ENCODE measurements at regions not wholly inside any gene's neighbourhood (a gene's known extent, or its start where the extent isn't known, plus 50 kb on each side); places are given as distances from the start of the nearest gene placed in this dataset.

- no peak for TF ChIP-seq EZH2 (IDR thresholded peaks at IDR 0.05; ENCODE audit: borderline replicate concordance, low read depth, low read length, poor library complexity, severe bottlenecking)
- TF ChIP-seq, protein P1, sequence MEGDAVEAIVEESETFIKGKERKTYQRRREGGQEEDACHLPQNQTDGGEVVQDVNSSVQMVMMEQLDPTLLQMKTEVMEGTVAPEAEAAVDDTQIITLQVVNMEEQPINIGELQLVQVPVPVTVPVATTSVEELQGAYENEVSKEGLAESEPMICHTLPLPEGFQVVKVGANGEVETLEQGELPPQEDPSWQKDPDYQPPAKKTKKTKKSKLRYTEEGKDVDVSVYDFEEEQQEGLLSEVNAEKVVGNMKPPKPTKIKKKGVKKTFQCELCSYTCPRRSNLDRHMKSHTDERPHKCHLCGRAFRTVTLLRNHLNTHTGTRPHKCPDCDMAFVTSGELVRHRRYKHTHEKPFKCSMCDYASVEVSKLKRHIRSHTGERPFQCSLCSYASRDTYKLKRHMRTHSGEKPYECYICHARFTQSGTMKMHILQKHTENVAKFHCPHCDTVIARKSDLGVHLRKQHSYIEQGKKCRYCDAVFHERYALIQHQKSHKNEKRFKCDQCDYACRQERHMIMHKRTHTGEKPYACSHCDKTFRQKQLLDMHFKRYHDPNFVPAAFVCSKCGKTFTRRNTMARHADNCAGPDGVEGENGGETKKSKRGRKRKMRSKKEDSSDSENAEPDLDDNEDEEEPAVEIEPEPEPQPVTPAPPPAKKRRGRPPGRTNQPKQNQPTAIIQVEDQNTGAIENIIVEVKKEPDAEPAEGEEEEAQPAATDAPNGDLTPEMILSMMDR (conservative IDR thresholded peaks at IDR 0.05; ENCODE audit: low read depth, low read length), result no peak
- no TSS peak for BruUV-seq (replicated peaks)
- H3K27ac ChIP-seq (ENCODE audit: low read depth, low read length, poor library complexity, severe bottlenecking), result no peak overlapping the region
- H3K9me3 ChIP-seq (ENCODE audit: low read depth, low read length, poor library complexity, severe bottlenecking), result no peaks in the 10 kb centered on the region
- peaks cover 21% of the 10 kb centered on the region for H3K4me1 ChIP-seq (ENCODE audit: insufficient read depth, low read length, poor library complexity, severe bottlenecking)
- intact Hi-C loops (cut with micrococcal nuclease; ENCODE audit: unreplicated experiment), result no loop called here
- no peak for DNase-seq (ENCODE audit: low spot score)
- CTCF ChIA-PET, result interaction anchor here (0.6 kb wide), 1 partner anchor 18 kb away, joined by 9 read pairs; no protein-coding TSS in a partner anchor
- H3K4me3 ChIP-seq (ENCODE audit: low read depth, low read length, poor library complexity, severe bottlenecking), result no peak overlapping the region
- H3K36me3 ChIP-seq (ENCODE audit: insufficient read depth, low read length, poor library complexity, severe bottlenecking), result no peaks in the 10 kb centered on the region
- POLR2A ChIA-PET (ENCODE audit: low non-redundant PET), result no interaction called here
- no peaks in the 10 kb centered on the region for H3K27me3 ChIP-seq (replicated peaks; ENCODE audit: insufficient read depth, low read depth, low read length, poor library complexity)
These were observed 217.0 kb upstream of the DKK2 start for GRCh38 chr4:107253090-107253489.

GRCh38 chr4:107252571-107252970 is 216.5 kb upstream of the DKK2 start:
- H3K27me3 ChIP-seq (replicated peaks; ENCODE audit: insufficient read depth, low read depth, low read length, poor library complexity), result no peaks in the 10 kb centered on the region
- intact Hi-C loops (cut with micrococcal nuclease; ENCODE audit: unreplicated experiment), result no loop called here
- no peak overlapping the region for H3K4me3 ChIP-seq (ENCODE audit: low read depth, low read length, poor library complexity, severe bottlenecking)
- no TSS peak for BruUV-seq (replicated peaks)
- ChIA-PET POLR2A (ENCODE audit: low non-redundant PET) (no interaction called here), CTCF (interaction anchor here (0.6 kb wide), 1 partner anchor 18 kb away, joined by 9 read pairs; no protein-coding TSS in a partner anchor)
- no peak for TF ChIP-seq EZH2 (IDR thresholded peaks at IDR 0.05; ENCODE audit: borderline replicate concordance, low read depth, low read length, poor library complexity, severe bottlenecking)
- TF ChIP-seq, protein P1 (conservative IDR thresholded peaks at IDR 0.05; ENCODE audit: low read depth, low read length), result no peak
- H3K36me3 ChIP-seq (ENCODE audit: insufficient read depth, low read length, poor library complexity, severe bottlenecking), result no peaks in the 10 kb centered on the region
- H3K9me3 ChIP-seq (ENCODE audit: low read depth, low read length, poor library complexity, severe bottlenecking), result no peaks in the 10 kb centered on the region
- peak; percentile 54 for DNase-seq (ENCODE audit: low spot score)
- H3K27ac ChIP-seq (ENCODE audit: low read depth, low read length, poor library complexity, severe bottlenecking), result no peak overlapping the region
- H3K4me1 ChIP-seq (ENCODE audit: insufficient read depth, low read length, poor library complexity, severe bottlenecking), result peaks cover 24% of the 10 kb centered on the region

GRCh38 chr4:107248571-107248970 is 212.5 kb upstream of the DKK2 start:
- CTCF ChIA-PET, result no interaction called here
- H3K9me3 ChIP-seq (ENCODE audit: low read depth, low read length, poor library complexity, severe bottlenecking), result no peaks in the 10 kb centered on the region

More at GRCh38 chr4:107248571-107248970, 212.5 kb upstream of the DKK2 start:
- DNase-seq (ENCODE audit: low spot score), result no peak
- POLR2A ChIA-PET (ENCODE audit: low non-redundant PET), result no interaction called here
- no TSS peak for BruUV-seq (replicated peaks)
- TF ChIP-seq EZH2 (IDR thresholded peaks at IDR 0.05; ENCODE audit: borderline replicate concordance, low read depth, low read length, poor library complexity, severe bottlenecking), result no peak
- TF ChIP-seq, protein P1 (conservative IDR thresholded peaks at IDR 0.05; ENCODE audit: low read depth, low read length), result no peak
- Histone ChIP-seq H3K27ac (ENCODE audit: low read depth, low read length, poor library complexity, severe bottlenecking) (no peak overlapping the region), H3K27me3 (replicated peaks; ENCODE audit: insufficient read depth, low read depth, low read length, poor library complexity) (no peaks in the 10 kb centered on the region), H3K4me3 (ENCODE audit: low read depth, low read length, poor library complexity, severe bottlenecking) (no peak overlapping the region), H3K4me1 (ENCODE audit: insufficient read depth, low read length, poor library complexity, severe bottlenecking) (peaks cover 29% of the 10 kb centered on the region), H3K36me3 (ENCODE audit: insufficient read depth, low read length, poor library complexity, severe bottlenecking) (no peaks in the 10 kb centered on the region)
- intact Hi-C loops (cut with micrococcal nuclease; ENCODE audit: unreplicated experiment), result no loop called here

All from A673 (cell line).